Left renal cortex interstitium (tissue), 4 donors: ENCODE measurements at regions not wholly inside any gene's neighbourhood (a gene's known extent, or its start where the extent isn't known, plus 50 kb on each side); places are given as distances from the start of the nearest gene placed in this dataset.
"Not testable (repeated sequence)": the region's sequence is repeated elsewhere in the genome, so short reads cannot be mapped to it uniquely, and the experiment has no call there.

Experiments
- DNase-seq, 4 donors: peaks; one replicate each; pipeline ENCODE4 v3.0.0-alpha.2; 2013; ENCODE audit warnings: low read depth in 4 of 4, low spot score in 2 of 4, missing footprints in 1 of 4

GRCh38 chr20:43837856-43838702, 76.6 kb upstream of the TOX2 start:
- no peak for DNase-seq

DNA sequence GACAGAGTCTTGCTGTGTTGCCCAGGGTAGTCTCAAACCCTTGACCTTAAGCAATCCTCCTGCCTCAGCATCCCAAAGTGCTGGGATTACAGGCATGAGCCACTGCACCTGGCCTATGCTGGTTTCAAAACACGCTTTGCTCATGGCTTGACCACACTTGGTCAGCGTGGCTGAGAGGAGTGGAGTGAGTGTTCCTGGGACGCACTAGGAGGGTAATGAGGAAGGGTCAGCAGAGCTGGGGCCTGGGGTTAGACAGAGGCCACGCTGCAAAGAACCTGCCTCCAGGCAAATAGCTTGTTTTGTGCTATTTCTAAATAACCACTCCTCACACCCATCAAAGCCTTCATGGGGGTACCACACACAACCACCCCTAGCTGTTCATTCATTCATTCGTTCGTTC, 77.9 kb upstream of the TOX2 start:
- DNase-seq, result no peak

DNA sequence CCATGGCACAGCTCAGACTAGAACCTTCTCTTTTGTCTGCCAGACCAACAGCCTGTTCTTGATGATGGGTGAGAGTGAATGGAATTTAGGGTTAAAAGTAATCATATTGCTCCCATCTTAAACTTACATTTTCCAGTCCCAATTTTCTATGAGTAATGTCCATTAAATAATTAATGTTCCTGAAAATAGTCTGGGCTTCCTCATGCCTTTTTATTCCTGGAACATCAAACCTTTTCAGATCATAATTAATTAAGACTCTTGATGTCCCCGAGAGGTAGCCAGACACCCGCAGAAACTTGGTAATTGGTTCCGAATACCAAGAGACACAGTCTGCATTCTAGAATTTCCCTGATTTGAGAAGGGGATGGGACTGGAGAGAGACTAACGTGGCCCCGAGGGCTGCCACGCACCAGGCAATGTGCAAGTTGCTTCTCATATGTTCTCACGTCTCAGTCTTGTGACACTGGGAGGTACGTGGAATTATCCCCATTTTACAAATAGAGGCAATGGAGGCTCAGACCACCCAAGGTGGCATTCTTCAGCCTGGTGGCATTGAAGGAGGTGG, 78.6 kb upstream of the TOX2 start:
- DNase-seq, result no peak

GRCh38 chr20:43833511-43834395, 80.9 kb upstream of the TOX2 start:
- DNase-seq, result no peak

GRCh38 chr20:43832961-43833360, 81.7 kb upstream of the TOX2 start:
- DNase-seq, result no peak

- DNase-seq, result no peak
These were observed 82.4 kb upstream of the TOX2 start for GRCh38 chr20:43832096-43832816.

DNA sequence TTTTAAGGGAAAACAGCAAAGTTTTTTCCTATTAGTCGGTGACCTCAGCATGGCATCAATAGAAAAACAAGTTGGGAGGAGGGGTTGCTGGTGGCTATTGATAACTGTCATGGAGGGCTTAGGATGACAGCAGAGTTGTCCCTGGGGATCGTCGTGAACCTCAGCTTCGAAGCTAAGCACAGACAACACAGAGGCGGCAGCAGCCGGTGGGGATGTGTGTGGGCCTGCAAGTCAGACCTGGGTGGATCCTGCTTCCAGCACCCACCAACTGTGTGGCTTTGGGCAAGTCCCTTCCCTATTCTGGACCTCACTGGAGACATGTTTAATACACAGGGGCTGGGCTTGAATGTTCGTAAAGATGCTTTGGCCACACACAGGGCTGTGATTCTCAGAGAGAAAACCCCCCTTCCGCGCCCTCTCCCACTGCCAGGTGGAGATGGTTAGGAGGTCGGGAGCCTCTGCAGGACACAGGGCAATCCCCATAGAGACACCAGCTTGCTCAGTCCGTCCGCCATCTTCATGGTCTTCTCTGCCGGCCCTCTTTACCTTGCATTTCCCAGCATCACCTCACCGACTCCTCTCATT, 83.1 kb upstream of the TOX2 start:
- DNase-seq, result no peak

DNA sequence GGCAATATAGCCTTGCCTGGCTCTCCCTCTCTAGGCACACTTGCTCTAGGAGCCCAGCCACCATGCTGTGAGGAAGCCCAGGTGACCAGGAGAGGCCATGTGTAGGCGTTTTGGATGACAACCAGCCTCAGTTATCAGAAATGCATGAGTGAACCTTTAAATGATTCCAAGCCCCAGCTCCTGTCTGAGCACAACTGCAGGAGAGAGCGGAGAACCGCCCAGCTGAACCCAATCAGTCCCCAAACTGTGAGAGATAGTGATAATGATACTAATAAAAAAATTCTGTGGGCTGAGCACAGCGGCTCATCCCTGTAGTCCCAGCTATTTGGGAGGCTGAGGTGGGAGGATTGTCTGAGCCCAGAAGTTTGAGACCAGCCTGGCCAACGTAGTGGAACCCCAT, 83.8 kb upstream of the TOX2 start:
- DNase-seq, result no peak

DNA sequence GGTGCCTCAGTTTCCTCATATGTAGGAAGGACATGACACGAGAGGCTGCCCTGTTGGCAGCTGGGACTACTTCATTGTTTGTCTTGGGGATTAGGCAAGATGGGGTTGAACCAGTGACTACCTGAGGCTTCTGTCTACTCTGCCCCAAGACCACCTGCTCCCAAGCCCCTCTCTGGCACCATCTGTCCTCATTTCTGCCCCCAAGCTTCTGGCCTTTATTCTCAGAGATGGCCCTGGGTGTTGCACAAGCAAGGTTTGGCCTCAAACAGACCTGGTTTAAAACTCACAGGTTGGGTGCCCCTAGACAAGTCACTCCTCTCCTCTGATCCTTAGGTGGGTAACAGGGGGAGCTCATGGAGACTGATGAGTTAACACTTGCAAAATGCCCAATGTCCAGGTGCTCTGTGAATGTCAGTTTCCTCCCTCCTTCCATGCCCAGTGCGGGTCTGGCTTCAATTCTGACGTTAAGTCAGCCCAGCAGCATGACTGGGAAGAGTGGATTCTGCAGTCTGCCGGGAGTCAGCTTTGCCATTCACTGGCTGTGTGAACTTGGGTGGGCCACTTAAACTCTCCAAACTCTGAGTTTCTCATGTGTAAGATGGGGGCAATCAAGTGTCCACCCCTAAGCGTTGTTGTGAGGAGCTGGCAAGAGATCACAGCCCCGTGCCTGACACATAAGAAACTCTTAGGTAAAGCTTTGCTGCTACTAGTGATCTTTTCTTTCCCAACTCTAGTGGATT, 84.5 kb upstream of the TOX2 start:
- DNase-seq, result no peak

DNA sequence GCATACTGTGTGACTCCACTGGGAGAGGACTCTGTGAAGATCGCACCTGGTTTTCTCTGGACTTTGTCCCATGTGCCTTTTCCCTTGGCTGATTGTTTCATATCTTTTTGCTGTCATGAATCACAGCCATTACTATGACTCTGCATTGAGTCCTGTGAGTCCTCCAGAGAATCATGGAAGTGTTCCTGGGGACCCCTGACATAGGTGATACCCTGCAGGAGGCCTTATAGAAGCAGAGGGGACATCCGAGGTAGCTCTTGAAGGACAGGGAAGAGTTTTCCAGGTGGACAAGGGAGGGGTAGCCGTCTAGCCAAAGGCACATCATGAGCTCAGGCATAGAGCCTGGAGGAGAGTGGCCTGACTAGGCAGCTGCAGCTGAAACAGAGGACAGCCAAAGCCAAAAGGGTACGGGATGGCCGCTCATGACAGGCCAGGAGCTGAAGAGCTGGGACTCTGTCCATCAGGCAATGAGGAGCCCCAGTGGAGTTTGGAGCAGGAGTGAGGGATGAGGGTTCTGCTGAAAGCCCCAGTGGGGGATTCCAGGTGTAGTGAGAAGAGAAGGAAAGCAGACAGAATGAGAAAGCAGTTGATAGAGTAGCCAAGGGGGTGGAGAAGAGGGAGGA, 86.6 kb upstream of the TOX2 start:
- DNase-seq, result no peak

DNA sequence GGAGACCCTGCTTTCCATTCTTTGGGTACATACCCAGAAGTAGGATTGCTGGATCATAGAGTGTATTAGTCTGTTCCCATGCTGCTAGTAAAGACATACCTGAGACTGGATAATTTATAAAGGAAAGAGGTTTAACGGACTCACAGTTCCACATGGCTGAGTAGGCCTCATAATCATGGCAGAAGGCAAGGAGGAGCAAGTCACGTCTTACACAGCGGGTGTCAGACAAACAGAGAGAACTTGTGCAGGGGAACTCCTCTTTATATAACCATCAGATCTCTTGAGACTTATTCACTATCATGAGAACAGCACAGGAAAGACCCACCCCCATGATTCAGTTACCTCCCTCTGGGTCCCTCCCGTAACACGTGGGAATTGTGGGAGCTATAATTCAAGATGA, 87.7 kb upstream of the TOX2 start:
- DNase-seq, result not testable (repeated sequence)

- DNase-seq, result peak in 1 of 4 donors; percentile 3
These were observed 89.1 kb upstream of the TOX2 start for GRCh38 chr20:43825581-43825980.

GRCh38 chr20:43825051-43825402, 89.6 kb upstream of the TOX2 start:
- no peak for DNase-seq

- DNase-seq, result peak in 2 of 4 donors; percentile 15 to 27
These were observed 90.2 kb upstream of the TOX2 start for GRCh38 chr20:43824309-43825050.

GRCh38 chr20:43821795-43822194, 92.9 kb upstream of the TOX2 start:
- DNase-seq, result no peak

DNA sequence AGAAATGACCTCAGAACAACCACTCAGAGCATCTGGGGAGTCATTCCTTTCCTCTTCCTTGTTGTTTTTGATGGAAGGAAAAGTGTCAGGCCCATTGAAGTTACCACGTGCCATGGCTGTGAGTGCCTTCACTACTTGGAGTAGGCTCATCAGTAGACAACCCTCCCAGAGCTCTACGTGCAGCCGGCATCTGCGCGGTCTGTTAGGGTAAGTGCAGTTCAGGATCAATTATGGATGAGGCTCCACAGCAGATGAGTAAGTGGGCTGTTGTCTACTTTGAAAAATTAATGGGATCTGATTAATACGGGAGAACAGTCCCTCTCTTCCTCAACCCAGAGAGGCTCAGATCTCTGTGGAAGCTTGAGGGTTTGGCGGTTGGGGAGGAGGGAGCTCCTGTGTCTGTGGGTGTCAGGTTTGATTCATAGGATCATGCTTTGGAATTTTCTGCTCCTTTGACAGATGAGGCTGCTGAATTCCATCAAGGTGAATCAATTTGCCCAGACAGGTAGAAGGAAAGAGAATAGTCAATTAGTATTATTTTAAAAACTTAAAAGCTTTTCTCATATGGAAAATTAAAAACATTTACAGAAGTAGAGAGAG, 93.8 kb upstream of the TOX2 start:
- no peak for DNase-seq

- DNase-seq, result no peak
These were observed 85.4 kb upstream of the GTSF1L start for GRCh38 chr20:43812216-43812615.

- no peak for DNase-seq
These were observed 82.5 kb upstream of the GTSF1L start for GRCh38 chr20:43809206-43809819.
